Prostate gland (tissue), 2 donors: ENCODE measurements at regions not wholly inside any gene's neighbourhood (a gene's known extent, or its start where the extent isn't known, plus 50 kb on each side); places are given as distances from the start of the nearest gene placed in this dataset.

ENCODE experiments used
- DNase-seq: peaks from one replicate; pipeline ENCODE4 v3.0.0-alpha.2; 2019; ENCODE audit warnings: low spot score
- H3K27ac ChIP-seq, 2 donors: fragments of 200-600 bp; sonication (generic); 2 replicates each; pipeline ENCODE4 v1.5.1; 2017 to 2019
- H3K27me3 ChIP-seq: fragments of 200-600 bp; sonication (generic); replicated peaks from 2 replicates; pipeline ENCODE4 v1.5.1; 2019; ENCODE audit not compliant: insufficient read depth
- H3K36me3 ChIP-seq, 2 donors: fragments of 200-600 bp; sonication (generic); 1 replicate in 1 of 2; 2 replicates in 1 of 2; pipeline versions ENCODE4 v1.5.1 to v1.8.1; 2017 to 2019
- H3K4me1 ChIP-seq: fragments of 200-600 bp; sonication (generic); replicated peaks from 2 replicates; pipeline ENCODE4 v1.5.1; 2019
- H3K4me3 ChIP-seq, 2 donors: fragments of 200-600 bp; sonication (generic); 2 replicates each; pipeline ENCODE4 v1.5.1; 2017 to 2019
- H3K9me3 ChIP-seq: fragments of 200-600 bp; sonication (generic); 2 replicates; pipeline ENCODE4 v1.5.1; 2017
- CTCF ChIP-seq, 4 experiments: fragments of 200-600 bp in 2 of 4; fragments of 450-650 bp in 2 of 4; sonication (generic) in 2 of 4; IDR thresholded peaks; 1 replicate in 3 of 4; 2 replicates in 1 of 4; pipeline ENCODE4 v1.5.1; 2016 to 2019; ENCODE audit warnings: antibody characterized with exemption in 4 of 4, mild to moderate bottlenecking in 2 of 4, moderate library complexity in 2 of 4
- POLR2A ChIP-seq: fragments of 450-650 bp; IDR thresholded peaks from one replicate; pipeline ENCODE4 v1.6.1; 2016; ENCODE audit warnings: antibody characterized with exemption, mild to moderate bottlenecking
- POLR2AphosphoS5 ChIP-seq: sonication (generic); formaldehyde crosslinking; IDR thresholded peaks from one replicate; pipeline ENCODE4 v1.6.1; 2017; ENCODE audit warnings: antibody characterized with exemption
- WGBS: methylation state at CpG from one replicate; pipeline ENCODE4 v1.1.5; 2018; 5-methylcytosine and 5-hydroxymethylcytosine counted together
- intact Hi-C: fragments of 100-400 bp; cut with DNase I; formaldehyde crosslinking; loops from one replicate; pipeline ENCODE4 v1.14.2; 2022

GRCh38 chr1:30489737-30490389, 233.5 kb downstream of the MATN1 start:
- Histone ChIP-seq H3K27ac (no peak overlapping the region), H3K27me3 (no peaks in the 10 kb centered on the region), H3K4me1 (no peaks in the 10 kb centered on the region), H3K9me3 (no peaks in the 10 kb centered on the region), H3K4me3 (no peak overlapping the region), H3K36me3 (no peaks in the 10 kb centered on the region)
- intact Hi-C loops, result no loop called here
- WGBS, result 78% methylated on average over 3 of the region's 3 CpGs
- no peak for TF ChIP-seq POLR2A
- TF ChIP-seq CTCF (IDR thresholded peaks at IDR 0.05), result no peak
- no peak for TF ChIP-seq POLR2AphosphoS5
- no peak for DNase-seq

DNA sequence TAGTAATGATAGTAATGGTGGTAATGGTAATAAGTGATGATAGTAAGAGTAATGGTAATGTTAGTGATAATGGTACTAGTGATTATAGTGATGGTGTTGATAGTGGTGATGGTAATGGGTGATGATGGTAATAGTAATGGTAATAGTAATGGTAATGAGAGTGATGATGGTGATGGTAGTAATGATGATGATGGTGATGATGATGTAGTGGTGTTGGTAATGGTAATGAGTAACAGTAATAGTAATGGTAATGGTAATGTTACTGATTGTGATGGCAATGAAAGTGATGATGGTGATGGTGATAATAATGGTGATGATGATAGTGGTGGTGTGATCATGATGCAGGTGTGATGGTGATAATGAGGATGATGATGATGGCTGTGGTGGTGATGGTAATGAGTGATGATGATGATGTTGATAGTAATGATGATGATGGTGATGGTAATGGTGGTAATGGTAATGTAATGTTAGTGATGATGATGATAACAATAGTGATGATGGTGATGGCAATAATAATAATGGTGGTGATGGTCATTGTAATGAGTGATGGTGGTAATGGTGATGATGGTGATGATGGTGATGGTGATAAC, 235.0 kb downstream of the MATN1 start:
- no peak for DNase-seq
- intact Hi-C loops, result no loop called here

GRCh38 chr1:30487042-30487441, 236.3 kb downstream of the MATN1 start:
- Histone ChIP-seq H3K36me3 (no peaks in the 10 kb centered on the region), H3K27me3 (no peaks in the 10 kb centered on the region), H3K4me3 (no peak overlapping the region), H3K4me1 (no peaks in the 10 kb centered on the region), H3K27ac (no peak overlapping the region), H3K9me3 (no peaks in the 10 kb centered on the region)
- no peak for DNase-seq
- 47% methylated on average over 4 of the region's 4 CpGs for WGBS
- TF ChIP-seq POLR2AphosphoS5 (no peak), POLR2A (no peak), CTCF (IDR thresholded peaks at IDR 0.05) (no peak)
- intact Hi-C loops, result no loop called here

More for the DNA sequence above, 235.0 kb downstream of the MATN1 start:
- H3K27ac ChIP-seq, result no peak overlapping the region
- no peaks in the 10 kb centered on the region for H3K4me1 ChIP-seq
- H3K27me3 ChIP-seq, result no peaks in the 10 kb centered on the region
- no peaks in the 10 kb centered on the region for H3K9me3 ChIP-seq
- no peak for TF ChIP-seq POLR2A
- H3K36me3 ChIP-seq, result no peaks in the 10 kb centered on the region
- no peak overlapping the region for H3K4me3 ChIP-seq

DNA sequence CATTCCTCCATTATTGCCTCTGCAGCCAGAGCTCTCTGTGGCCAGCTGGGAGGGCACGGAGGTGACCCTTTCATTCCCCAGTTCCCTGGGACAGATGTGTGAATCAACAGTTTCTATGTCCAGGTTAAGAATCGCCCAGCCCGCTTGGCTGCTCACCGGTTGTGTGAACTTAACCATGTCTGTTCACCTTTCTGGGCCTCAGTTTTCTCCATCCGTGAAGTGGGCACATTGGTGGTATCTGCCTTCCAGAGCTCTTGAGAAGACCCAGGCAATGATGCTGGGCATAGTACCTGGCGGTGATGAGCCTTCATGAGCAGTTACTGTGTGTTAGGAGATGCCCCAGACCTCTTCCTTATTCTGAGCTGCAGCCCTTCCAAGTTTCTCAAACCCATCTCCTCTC, 238.3 kb downstream of the MATN1 start:
- WGBS, result 94% methylated on average over 6 of the region's 6 CpGs
- H3K4me3 ChIP-seq, result no peak overlapping the region
- DNase-seq, result no peak
- H3K27me3 ChIP-seq, result no peaks in the 10 kb centered on the region
- H3K36me3 ChIP-seq, result no peaks in the 10 kb centered on the region
- no peak overlapping the region for H3K27ac ChIP-seq
- no peaks in the 10 kb centered on the region for H3K9me3 ChIP-seq
- TF ChIP-seq CTCF (IDR thresholded peaks at IDR 0.05) (no peak), POLR2A (no peak), POLR2AphosphoS5 (no peak)
- intact Hi-C loops, result no loop called here
- no peaks in the 10 kb centered on the region for H3K4me1 ChIP-seq

GRCh38 chr1:30484668-30485067, 238.7 kb downstream of the MATN1 start:
- no peaks in the 10 kb centered on the region for H3K9me3 ChIP-seq
- 100% methylated on average over 1 of the region's 1 CpG for WGBS
- intact Hi-C loops, result no loop called here
- H3K36me3 ChIP-seq, result no peaks in the 10 kb centered on the region
- H3K4me3 ChIP-seq, result no peak overlapping the region
- no peaks in the 10 kb centered on the region for H3K4me1 ChIP-seq
- no peaks in the 10 kb centered on the region for H3K27me3 ChIP-seq
- H3K27ac ChIP-seq, result no peak overlapping the region
- TF ChIP-seq POLR2AphosphoS5 (no peak), CTCF (IDR thresholded peaks at IDR 0.05) (no peak), POLR2A (no peak)
- DNase-seq, result no peak
